TTC549 (cell line): ENCODE measurements at regions not wholly inside any gene's neighbourhood (a gene's known extent, or its start where the extent isn't known, plus 50 kb on each side); places are given as distances from the start of the nearest gene placed in this dataset.

Experiments used
- FAIRE-seq: peaks from 2 replicates; lab custom pipeline; 2012; peaks lifted over from hg19 to GRCh38; lab: Jason Lieb, UNC

- no peak for FAIRE-seq
These were observed 266.0 kb upstream of the PTGER4 start for GRCh38 chr5:40413743-40414142.

GRCh38 chr5:40412771-40413170 is 266.9 kb upstream of the PTGER4 start:
- no peak for FAIRE-seq

GRCh38 chr5:40410964-40411635 is 268.6 kb upstream of the PTGER4 start:
- FAIRE-seq = no peak

- FAIRE-seq = no peak
These were observed 269.4 kb upstream of the PTGER4 start for GRCh38 chr5:40410231-40410861.

- FAIRE-seq = no peak
These were observed 270.1 kb upstream of the PTGER4 start for GRCh38 chr5:40409601-40410000.

DNA sequence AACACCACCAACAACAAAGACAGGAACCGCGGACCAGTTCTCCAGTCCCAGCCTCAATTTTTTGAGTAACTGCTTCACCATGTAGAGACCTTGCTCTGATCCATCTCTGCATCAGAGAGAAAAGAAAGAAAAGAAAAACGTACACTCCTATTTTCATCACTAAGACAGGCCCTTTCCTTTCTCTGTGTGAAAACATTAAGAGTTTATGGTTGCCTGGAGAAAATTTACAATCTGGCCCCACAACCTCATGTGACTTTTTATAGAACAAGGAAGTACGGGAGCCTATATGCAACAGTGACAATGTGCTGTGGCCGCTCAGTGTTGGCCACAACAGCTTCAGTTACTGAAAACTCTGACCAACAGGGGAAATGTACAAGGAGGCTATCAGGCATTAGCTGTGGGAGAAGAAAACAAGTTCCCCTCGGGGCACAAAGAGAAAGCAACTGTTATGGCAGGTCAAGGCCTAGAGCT is 272.9 kb upstream of the PTGER4 start:
- no peak for FAIRE-seq

DNA sequence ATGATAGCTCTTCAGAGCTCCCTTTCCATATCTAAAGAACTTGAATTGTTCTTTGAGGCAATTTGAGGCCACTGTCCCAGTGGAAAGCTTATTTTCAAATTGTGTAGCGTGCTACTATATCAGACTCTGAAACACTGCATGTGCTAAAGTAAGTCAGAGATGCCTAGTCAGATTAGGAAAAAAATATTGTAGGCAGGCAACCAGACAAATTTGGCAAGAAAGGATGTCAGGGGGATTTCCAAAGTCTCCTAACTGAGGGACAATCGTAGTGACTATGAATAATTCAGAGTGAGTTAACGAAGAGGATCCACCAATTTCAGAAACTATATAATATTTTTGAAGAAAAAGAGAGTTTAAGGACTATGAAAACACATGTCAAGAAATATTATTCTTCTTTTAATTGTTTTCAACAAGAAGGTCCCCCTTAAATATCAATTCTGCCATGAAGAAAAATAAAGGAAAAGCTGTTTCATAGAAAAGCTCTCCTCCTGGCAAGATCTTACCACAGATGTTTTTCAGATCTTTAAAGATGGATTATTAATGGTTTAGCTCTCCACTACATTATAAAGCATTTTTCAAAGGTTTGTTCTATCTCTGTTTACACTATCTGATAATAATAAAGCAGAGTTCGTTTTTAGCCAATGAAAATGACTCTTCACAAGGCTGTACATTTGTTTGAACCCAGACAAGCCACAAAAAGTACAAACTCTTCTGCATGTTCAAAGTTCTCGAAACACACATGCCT is 273.5 kb upstream of the PTGER4 start:
- FAIRE-seq = no peak

- no peak for FAIRE-seq
These were observed 274.5 kb upstream of the PTGER4 start for GRCh38 chr5:40405230-40405629.

DNA sequence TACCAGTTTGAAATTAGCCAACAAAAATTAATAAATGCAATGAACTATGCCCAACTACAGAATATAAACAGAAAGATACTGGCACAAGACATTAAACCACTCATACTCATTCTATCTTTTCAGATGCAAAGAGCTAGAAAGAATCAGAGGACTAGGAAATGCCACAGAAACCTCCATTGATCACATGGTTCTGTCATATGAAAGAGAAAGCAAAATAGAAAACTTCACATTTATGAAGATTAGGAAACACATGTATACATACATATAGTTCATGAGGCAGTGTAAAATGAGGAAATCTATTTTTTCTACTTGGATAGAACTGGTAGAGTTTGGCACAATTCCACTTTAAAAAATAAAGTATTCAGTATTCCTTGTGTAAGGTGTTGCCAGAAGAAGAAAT is 275.1 kb upstream of the PTGER4 start:
- no peak for FAIRE-seq

DNA sequence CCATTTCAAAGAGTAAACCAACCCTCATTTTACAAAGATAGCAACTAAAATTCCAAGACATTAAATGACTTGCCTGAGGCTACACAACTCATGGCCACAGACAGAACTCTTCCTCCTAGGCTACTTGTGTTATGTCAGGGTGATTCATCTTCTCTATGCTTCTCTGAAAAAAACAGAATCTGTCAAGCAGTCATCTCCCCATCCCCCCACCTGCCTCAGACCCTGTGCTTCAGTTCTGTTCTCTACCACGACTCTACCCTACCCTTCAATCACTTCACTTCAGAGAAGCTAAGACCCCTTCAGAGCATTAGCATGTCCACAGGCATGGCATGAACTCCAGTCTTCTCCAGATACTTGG is 277.7 kb upstream of the PTGER4 start:
- FAIRE-seq = no peak

GRCh38 chr5:40401284-40402006 is 278.3 kb upstream of the PTGER4 start:
- no peak for FAIRE-seq

GRCh38 chr5:40400245-40400644 is 279.5 kb upstream of the PTGER4 start:
- no peak for FAIRE-seq

DNA sequence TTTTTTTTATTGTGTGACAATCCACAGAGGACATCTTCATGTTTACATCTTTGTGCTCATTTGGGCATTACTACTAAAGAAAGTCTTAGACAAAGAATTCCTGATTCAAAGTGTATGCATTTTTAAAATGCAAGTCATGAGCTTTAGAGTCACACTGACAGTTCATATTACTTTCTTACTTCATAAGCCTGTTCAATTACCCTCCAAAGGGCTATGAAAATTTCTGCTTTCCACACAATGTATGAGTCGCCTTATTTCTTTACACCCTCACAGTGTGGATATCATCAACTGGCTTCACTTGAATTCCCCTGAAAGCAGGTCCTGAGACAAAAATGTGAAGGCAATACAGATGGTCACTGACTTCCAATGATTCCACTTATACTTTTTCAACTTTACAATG is 280.4 kb upstream of the PTGER4 start:
- FAIRE-seq = no peak

GRCh38 chr5:40397976-40398375 is 281.7 kb upstream of the PTGER4 start:
- FAIRE-seq = no peak

DNA sequence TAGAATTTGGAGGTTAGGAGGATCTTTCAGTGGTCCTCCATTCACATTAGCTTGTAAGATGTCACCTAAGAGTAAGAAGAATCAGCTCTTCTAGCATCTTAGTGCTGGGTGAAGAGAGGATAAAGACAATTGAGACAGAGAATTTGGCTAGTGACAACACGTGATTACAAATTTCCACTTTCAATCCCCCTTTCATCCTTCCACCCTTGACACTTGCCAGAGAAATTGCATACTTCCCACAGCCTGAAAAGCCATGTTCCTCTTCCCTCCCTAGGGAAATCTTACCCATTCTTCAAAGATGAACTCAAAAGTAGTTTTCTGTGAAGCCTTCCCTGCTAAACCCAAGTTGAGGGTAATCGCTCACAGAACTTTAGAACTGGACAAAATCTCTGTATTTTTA is 282.6 kb upstream of the PTGER4 start:
- no peak for FAIRE-seq

- no peak for FAIRE-seq
These were observed 283.4 kb upstream of the PTGER4 start for GRCh38 chr5:40396317-40396716.

DNA sequence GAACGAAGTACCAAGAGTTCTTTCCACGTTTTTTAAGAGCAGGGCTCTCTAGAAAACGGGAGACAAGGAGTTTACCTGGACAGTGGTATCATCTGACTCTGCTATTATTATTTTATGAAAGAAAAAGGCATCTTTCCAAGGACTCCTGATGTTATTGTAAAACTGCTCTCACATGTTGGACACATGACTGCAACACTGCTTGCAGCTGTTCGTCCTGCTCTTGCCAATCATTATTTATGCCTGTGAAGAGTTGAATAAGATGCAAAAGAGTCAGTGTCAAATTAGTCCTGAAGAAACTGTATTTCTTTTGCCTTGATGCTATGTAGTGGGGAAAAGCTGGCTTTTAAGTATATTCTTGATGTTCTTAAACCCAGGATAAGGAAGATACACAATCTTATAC is 284.5 kb upstream of the PTGER4 start:
- FAIRE-seq = no peak

DNA sequence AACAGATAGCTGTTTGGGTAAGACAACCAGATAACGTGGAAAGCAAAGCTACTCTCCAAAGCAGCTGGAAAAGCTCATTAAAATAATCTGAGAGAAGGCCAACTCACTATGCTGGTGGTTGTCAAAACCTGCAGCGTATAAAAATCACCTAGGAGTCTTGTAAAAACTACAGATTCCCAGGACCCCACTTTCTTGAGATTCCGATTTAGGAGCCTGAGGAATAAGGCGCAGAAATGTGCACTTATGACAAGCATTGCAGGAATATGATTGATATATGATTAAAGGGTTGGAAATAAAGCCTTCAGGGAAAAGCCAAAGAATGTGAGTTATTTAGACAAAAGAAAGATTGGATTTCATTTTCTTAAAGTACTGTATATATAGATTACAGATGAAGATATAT is 285.0 kb upstream of the PTGER4 start:
- FAIRE-seq = no peak

GRCh38 chr5:40391642-40392041 is 288.1 kb upstream of the PTGER4 start:
- FAIRE-seq = no peak

DNA sequence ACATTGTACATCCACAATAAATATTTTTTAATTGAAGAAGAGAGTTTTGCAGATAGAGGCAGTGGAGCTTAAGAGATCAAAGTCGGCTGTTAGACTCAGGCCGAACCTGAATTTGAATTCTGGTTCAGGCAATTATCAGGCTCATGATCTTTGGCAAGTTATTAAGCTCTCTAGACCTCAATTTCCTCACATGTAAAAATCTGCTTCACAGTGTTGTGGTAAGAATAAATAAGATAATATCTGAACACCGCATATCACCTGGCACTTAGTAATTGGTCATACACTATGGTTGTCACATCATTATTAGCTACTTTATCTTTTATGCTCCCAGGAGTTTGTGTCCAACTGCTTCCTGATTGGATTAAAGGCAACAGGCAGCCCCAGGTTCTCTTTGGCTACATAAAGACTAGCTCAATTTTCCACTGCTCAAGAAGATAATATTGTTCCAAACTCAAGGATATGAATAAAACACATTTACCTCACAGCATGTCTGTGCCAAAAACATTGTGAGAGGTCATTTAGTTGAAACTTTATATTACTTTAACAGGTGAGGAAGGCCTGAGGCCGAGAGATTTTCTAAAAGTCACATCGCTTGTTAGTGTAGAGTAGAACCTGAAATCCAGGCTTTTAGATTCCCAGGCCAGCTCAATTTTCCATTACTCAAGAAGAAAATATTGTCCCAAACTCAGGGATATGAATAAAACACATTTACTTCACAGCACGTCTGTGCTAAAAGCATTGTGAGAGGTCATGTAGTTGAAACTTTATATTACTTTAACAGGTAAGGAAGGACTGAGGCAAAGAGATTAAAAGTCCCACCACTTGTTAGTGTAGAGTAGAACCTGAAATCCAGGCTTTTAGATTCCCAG is 289.2 kb upstream of the PTGER4 start:
- FAIRE-seq = no peak

DNA sequence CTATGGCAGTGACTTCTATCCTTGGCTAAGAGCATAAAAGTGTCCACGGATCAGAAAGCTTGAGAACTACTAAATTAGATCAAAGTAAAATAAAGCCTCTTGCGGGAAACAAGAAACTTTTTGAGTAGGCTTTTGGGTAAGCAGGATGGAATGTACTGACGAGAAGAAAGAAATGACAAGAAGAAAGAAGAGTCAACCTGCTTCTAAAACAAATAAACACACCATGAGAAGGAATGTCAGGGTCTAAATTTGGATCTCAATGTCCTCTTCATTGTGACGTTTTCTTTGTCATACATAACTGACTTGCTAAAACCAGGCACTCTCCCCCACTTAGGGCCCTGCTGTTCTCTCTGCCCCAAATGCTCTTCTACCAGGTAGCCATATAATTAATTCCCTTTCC is 290.1 kb upstream of the PTGER4 start:
- no peak for FAIRE-seq

GRCh38 chr5:40386289-40386688 is 293.4 kb upstream of the PTGER4 start:
- no peak for FAIRE-seq
